A673 (cell line): ENCODE measurements at regions not wholly inside any gene's neighbourhood (a gene's known extent, or its start where the extent isn't known, plus 50 kb on each side); places are given as distances from the start of the nearest gene placed in this dataset.
A peak's percentile ranks its signal among the peaks of the same experiment; 100 is the strongest.

Experiments
- BruUV-seq: library from RNA; stranded (reverse); fragments of 400-500 nt; replicated peaks from 2 replicates; lab custom pipeline; 2021; lab: Mats Ljungman, UMichigan
- CTCF ChIA-PET: fragments of 300-600 bp; sonication (Branson Sonifier 250); formaldehyde crosslinking; loops from one replicate; lab custom pipeline; 2022; ENCODE audit warnings: antibody characterized with exemption; lab: Charles Lee
- POLR2A ChIA-PET: fragments of 300-600 bp; sonication (Branson Sonifier 250); formaldehyde crosslinking; loops from one replicate; lab custom pipeline; 2022; ENCODE audit warnings: antibody characterized with exemption; ENCODE audit not compliant: low non-redundant PET; lab: Charles Lee
- DNase-seq: peaks from one replicate; pipeline ENCODE4 v3.0.0-alpha.2; 2015; ENCODE audit warnings: low spot score
- H3K27ac ChIP-seq: fragments of 200-600 bp; sonication (generic); 2 replicates; pipeline ENCODE4 v1.5.1; 2016; ENCODE audit warnings: mixed run types, low read depth, mild to moderate bottlenecking, mixed read lengths, antibody characterized with exemption, low read length; ENCODE audit not compliant: poor library complexity, severe bottlenecking
- H3K27me3 ChIP-seq: fragments of 200-600 bp; sonication (generic); replicated peaks from 2 replicates; pipeline ENCODE4 v1.6.1; 2017; ENCODE audit warnings: mixed run types, low read depth, mild to moderate bottlenecking, mixed read lengths, antibody characterized with exemption, low read length; ENCODE audit not compliant: insufficient read depth, poor library complexity
- H3K36me3 ChIP-seq: fragments of 200-600 bp; sonication (generic); 2 replicates; pipeline ENCODE4 v1.6.1; 2016; ENCODE audit warnings: mixed run types, mild to moderate bottlenecking, mixed read lengths, antibody characterized with exemption, low read length; ENCODE audit not compliant: insufficient read depth, poor library complexity, severe bottlenecking
- H3K4me1 ChIP-seq: fragments of 200-600 bp; sonication (generic); 2 replicates; pipeline ENCODE4 v1.6.1; 2017; ENCODE audit warnings: mixed run types, mild to moderate bottlenecking, mixed read lengths, antibody characterized with exemption, low read length; ENCODE audit not compliant: insufficient read depth, poor library complexity, severe bottlenecking
- H3K4me3 ChIP-seq: fragments of 200-600 bp; sonication (generic); 2 replicates; pipeline ENCODE4 v1.5.1; 2016; ENCODE audit warnings: low read depth, mixed run types, mild to moderate bottlenecking, mixed read lengths, low read length; ENCODE audit not compliant: poor library complexity, severe bottlenecking
- H3K9me3 ChIP-seq: fragments of 200-600 bp; sonication (generic); 2 replicates; pipeline ENCODE4 v1.6.1; 2016; ENCODE audit warnings: mixed run types, low read depth, mild to moderate bottlenecking, mixed read lengths, antibody characterized with exemption, low read length; ENCODE audit not compliant: poor library complexity, severe bottlenecking
- CTCF ChIP-seq: fragments of 300-800, 200-600 bp; sonication (generic); conservative IDR thresholded peaks from 2 replicates; pipeline ENCODE4 v1.5.1; 2017; ENCODE audit warnings: low read depth, mild to moderate bottlenecking, antibody characterized with exemption, low read length, moderate library complexity, mixed read lengths
- EZH2 ChIP-seq: fragments of 200-600 bp; sonication (generic); IDR thresholded peaks from 2 replicates; pipeline ENCODE4 v1.6.1; 2017; ENCODE audit warnings: borderline replicate concordance, low read depth, mild to moderate bottlenecking, mixed read lengths, antibody characterized with exemption, low read length; ENCODE audit not compliant: poor library complexity, severe bottlenecking
- intact Hi-C: fragments of 100-400 bp; cut with micrococcal nuclease; formaldehyde crosslinking; loops from one replicate; pipeline ENCODE4 v1.10.0; 2022; ENCODE audit not compliant: unreplicated experiment

- ChIA-PET CTCF (no interaction called here), POLR2A (no interaction called here)
- intact Hi-C loops, result no loop called here
- no peak for DNase-seq
- Histone ChIP-seq H3K4me3 (no peak overlapping the region), H3K27ac (no peak overlapping the region), H3K9me3 (no peaks in the 10 kb centered on the region), H3K27me3 (peaks cover 20% of the 10 kb centered on the region), H3K36me3 (no peaks in the 10 kb centered on the region), H3K4me1 (peaks cover 25% of the 10 kb centered on the region)
- BruUV-seq, result no TSS peak
- no peak for TF ChIP-seq CTCF
- TF ChIP-seq EZH2, result no peak
These were observed 585.1 kb downstream of the TLE4 start for GRCh38 chr9:80156756-80157472.

DNA sequence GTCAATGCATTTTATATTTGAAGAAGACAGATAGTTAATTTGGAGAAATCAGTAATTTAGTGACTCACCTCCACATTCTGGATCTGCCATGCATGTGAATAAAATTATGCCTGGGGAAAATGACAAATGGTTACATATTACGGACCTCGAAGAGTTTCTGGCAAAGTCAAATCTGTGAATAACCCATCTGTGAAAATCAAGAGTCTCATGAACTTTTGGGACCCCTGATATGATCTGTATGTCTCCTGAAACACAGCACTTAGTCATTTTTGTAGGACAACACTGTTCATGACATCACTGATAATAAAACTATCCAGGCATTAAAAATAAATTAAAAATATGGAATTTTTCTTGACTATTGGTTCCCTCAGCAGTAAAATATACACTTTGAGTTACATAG, 584.5 kb downstream of the TLE4 start:
- H3K9me3 ChIP-seq, result no peaks in the 10 kb centered on the region
- ChIA-PET CTCF (no interaction called here), POLR2A (no interaction called here)
- H3K4me3 ChIP-seq, result no peak overlapping the region
- no peaks in the 10 kb centered on the region for H3K36me3 ChIP-seq
- TF ChIP-seq CTCF, result no peak
- no peak for TF ChIP-seq EZH2
- no peak for DNase-seq
- peaks cover 25% of the 10 kb centered on the region for H3K4me1 ChIP-seq
- H3K27ac ChIP-seq, result no peak overlapping the region
- intact Hi-C loops, result no loop called here
- peaks cover 20% of the 10 kb centered on the region for H3K27me3 ChIP-seq
- no TSS peak for BruUV-seq

- no peaks in the 10 kb centered on the region for H3K9me3 ChIP-seq
- intact Hi-C loops, result no loop called here
- no peak overlapping the region for H3K4me3 ChIP-seq
- H3K27me3 ChIP-seq, result peaks cover 4% of the 10 kb centered on the region
- POLR2A ChIA-PET, result no interaction called here
- BruUV-seq, result no TSS peak
- peak; percentile 1 for DNase-seq
- TF ChIP-seq EZH2 (no peak), CTCF (no peak)
- H3K27ac ChIP-seq, result no peak overlapping the region
- no peaks in the 10 kb centered on the region for H3K36me3 ChIP-seq
- H3K4me1 ChIP-seq, result no peaks in the 10 kb centered on the region
- CTCF ChIA-PET, result no interaction called here
These were observed 576.1 kb downstream of the TLE4 start for GRCh38 chr9:80147866-80148265.
